PFSK-1 (cell line): ENCODE measurements at regions not wholly inside any gene's neighbourhood (a gene's known extent, or its start where the extent isn't known, plus 50 kb on each side); places are given as distances from the start of the nearest gene placed in this dataset.

Source experiments
- FOXP2 ChIP-seq: optimal IDR thresholded peaks from 2 replicates; pipeline ENCODE3; 2011; ENCODE audit warnings: borderline replicate concordance, control low read depth, inconsistent platforms; ENCODE audit not compliant: insufficient read depth; ENCODE audit errors: extremely low read length, extremely low read depth
- POLR2AphosphoS5 ChIP-seq: IDR thresholded peaks from 2 replicates; pipeline ENCODE4 v1.6.1; 2012; ENCODE audit warnings: low read depth, mild to moderate bottlenecking, control low read depth, low read length, moderate library complexity
- TAF1 ChIP-seq: IDR thresholded peaks from 2 replicates; pipeline ENCODE4 v1.6.1; 2012; ENCODE audit warnings: low read length, control low read depth, borderline replicate concordance; ENCODE audit not compliant: insufficient read depth
- TF ChIP-seq, protein P1 (sequence below), 2 experiments: IDR thresholded peaks; 2 replicates each; pipeline versions ENCODE4 v1.6.1 to v1.8.0; 2011 to 2012; ENCODE audit warnings: low read depth in 2 of 2, low read length in 2 of 2, control low read depth in 1 of 2, inconsistent platforms in 1 of 2, mild to moderate bottlenecking in 1 of 2, moderate library complexity in 1 of 2; ENCODE audit not compliant: insufficient read depth in 1 of 2

DNA sequence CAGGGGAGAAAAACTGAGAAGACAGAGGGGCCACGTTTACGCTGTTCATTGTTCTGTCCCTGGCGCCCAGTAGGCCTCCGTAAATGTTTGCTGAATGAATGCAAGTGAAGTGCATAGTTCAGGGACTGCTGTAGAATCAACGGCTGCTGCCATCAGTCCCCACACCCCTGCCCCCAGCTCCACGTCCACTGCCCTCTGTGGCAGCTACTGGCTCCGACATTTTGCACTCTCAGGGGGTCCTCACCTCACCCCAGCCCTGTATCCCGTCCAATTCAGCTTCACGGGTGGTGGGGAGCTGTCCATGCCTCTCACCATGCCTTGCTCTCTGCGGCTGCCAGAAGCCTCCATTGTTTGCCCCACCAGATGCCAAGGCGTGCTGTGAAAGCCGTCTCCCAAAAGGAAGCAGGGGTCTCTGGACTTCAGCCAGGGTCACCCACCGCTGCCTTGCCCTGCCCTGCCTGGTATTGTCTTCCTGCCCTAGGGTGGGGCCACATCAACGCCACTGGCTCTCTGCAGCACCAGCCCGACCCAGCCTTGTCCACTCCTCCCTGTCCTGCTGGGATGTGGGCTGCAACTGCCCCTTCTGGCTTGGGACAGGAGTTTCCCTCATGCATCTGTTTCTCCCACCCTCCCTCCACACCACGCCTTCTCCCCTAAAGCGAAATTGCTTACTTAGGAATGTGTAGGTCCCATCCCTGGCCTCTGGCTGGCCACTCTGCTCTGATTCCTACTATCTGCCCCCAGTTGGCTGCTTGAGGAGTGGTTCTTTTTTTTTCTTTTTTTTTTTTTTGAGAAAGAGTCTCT, 86.0 kb downstream of the RHOB start:
- TF ChIP-seq POLR2AphosphoS5 (no peak), TAF1 (no peak), FOXP2 (no peak)
- TF ChIP-seq, protein P1, sequence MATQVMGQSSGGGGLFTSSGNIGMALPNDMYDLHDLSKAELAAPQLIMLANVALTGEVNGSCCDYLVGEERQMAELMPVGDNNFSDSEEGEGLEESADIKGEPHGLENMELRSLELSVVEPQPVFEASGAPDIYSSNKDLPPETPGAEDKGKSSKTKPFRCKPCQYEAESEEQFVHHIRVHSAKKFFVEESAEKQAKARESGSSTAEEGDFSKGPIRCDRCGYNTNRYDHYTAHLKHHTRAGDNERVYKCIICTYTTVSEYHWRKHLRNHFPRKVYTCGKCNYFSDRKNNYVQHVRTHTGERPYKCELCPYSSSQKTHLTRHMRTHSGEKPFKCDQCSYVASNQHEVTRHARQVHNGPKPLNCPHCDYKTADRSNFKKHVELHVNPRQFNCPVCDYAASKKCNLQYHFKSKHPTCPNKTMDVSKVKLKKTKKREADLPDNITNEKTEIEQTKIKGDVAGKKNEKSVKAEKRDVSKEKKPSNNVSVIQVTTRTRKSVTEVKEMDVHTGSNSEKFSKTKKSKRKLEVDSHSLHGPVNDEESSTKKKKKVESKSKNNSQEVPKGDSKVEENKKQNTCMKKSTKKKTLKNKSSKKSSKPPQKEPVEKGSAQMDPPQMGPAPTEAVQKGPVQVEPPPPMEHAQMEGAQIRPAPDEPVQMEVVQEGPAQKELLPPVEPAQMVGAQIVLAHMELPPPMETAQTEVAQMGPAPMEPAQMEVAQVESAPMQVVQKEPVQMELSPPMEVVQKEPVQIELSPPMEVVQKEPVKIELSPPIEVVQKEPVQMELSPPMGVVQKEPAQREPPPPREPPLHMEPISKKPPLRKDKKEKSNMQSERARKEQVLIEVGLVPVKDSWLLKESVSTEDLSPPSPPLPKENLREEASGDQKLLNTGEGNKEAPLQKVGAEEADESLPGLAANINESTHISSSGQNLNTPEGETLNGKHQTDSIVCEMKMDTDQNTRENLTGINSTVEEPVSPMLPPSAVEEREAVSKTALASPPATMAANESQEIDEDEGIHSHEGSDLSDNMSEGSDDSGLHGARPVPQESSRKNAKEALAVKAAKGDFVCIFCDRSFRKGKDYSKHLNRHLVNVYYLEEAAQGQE (IDR thresholded peaks at IDR 0.05; ENCODE audit: insufficient read depth in 1 of 2, low read depth in 2 of 2, low read length in 2 of 2), result no peak
